ENCODE measurements at regions not wholly inside any gene's neighbourhood (a gene's known extent, or its start where the extent isn't known, plus 50 kb on each side); places are given as distances from the start of the nearest gene placed in this dataset.

- Histone ChIP-seq H3K9me3 (ENCODE audit: low read depth, low read length) (peaks cover 5% of the 10 kb centered on the region), H4K20me1 (ENCODE audit: insufficient read depth, low read length) (no peaks in the 10 kb centered on the region), H3K4me2 (ENCODE audit: insufficient read depth, low read length) (no peak overlapping the region), H3K36me3 (ENCODE audit: insufficient read depth, low read length) (no peaks in the 10 kb centered on the region), H3K27me3 (ENCODE audit: insufficient read depth, low read length) (no peaks in the 10 kb centered on the region), H3K4me3 (ENCODE audit: insufficient read depth, low read length) (no peak overlapping the region), H3K79me2 (ENCODE audit: insufficient read depth, low read length) (no peaks in the 10 kb centered on the region), H3K4me1 (ENCODE audit: insufficient read depth, low read length) (no peaks in the 10 kb centered on the region), H3K27ac (ENCODE audit: low read depth, low read length) (no peak overlapping the region), H2AFZ (ENCODE audit: low read length) (no peak overlapping the region)
- DNase-seq (ENCODE audit: insufficient read length, low spot score, missing footprints): no peak
- no peak for TF ChIP-seq CTCF (IDR thresholded peaks at IDR 0.05; ENCODE audit: extremely low read depth, low read depth, low read length)
Observed at GRCh38 chr5:100004969-100005368, 530.2 kb upstream of the FAM174A start.

- peaks cover 2% of the 10 kb centered on the region for H3K9me3 ChIP-seq (ENCODE audit: low read depth, low read length)
Observed at GRCh38 chr5:99998319-99998718, 536.9 kb upstream of the FAM174A start.

GRCh38 chr5:99995407-99995806 is 539.8 kb upstream of the FAM174A start:
- Histone ChIP-seq H3K27ac (ENCODE audit: low read depth, low read length) (no peak overlapping the region), H2AFZ (ENCODE audit: low read length) (no peak overlapping the region), H3K36me3 (ENCODE audit: insufficient read depth, low read length) (no peaks in the 10 kb centered on the region), H3K79me2 (ENCODE audit: insufficient read depth, low read length) (no peaks in the 10 kb centered on the region), H3K27me3 (ENCODE audit: insufficient read depth, low read length) (no peaks in the 10 kb centered on the region), H3K4me1 (ENCODE audit: insufficient read depth, low read length) (no peaks in the 10 kb centered on the region), H4K20me1 (ENCODE audit: insufficient read depth, low read length) (no peaks in the 10 kb centered on the region), H3K4me3 (ENCODE audit: insufficient read depth, low read length) (no peak overlapping the region), H3K4me2 (ENCODE audit: insufficient read depth, low read length) (no peak overlapping the region), H3K9me3 (ENCODE audit: low read depth, low read length) (peaks cover 2% of the 10 kb centered on the region)
- no peak for DNase-seq (ENCODE audit: insufficient read length, low spot score, missing footprints)
- TF ChIP-seq CTCF (IDR thresholded peaks at IDR 0.05; ENCODE audit: extremely low read depth, low read depth, low read length): no peak

More at GRCh38 chr5:99998319-99998718, 536.9 kb upstream of the FAM174A start:
- Histone ChIP-seq H3K36me3 (ENCODE audit: insufficient read depth, low read length) (no peaks in the 10 kb centered on the region), H3K27me3 (ENCODE audit: insufficient read depth, low read length) (no peaks in the 10 kb centered on the region), H2AFZ (ENCODE audit: low read length) (no peak overlapping the region), H3K4me2 (ENCODE audit: insufficient read depth, low read length) (no peak overlapping the region), H3K79me2 (ENCODE audit: insufficient read depth, low read length) (no peaks in the 10 kb centered on the region), H3K4me3 (ENCODE audit: insufficient read depth, low read length) (no peak overlapping the region), H3K27ac (ENCODE audit: low read depth, low read length) (no peak overlapping the region), H3K4me1 (ENCODE audit: insufficient read depth, low read length) (no peaks in the 10 kb centered on the region), H4K20me1 (ENCODE audit: insufficient read depth, low read length) (no peaks in the 10 kb centered on the region)
- TF ChIP-seq CTCF (IDR thresholded peaks at IDR 0.05; ENCODE audit: extremely low read depth, low read depth, low read length): no peak
- no peak for DNase-seq (ENCODE audit: insufficient read length, low spot score, missing footprints)

- Histone ChIP-seq H3K27me3 (ENCODE audit: insufficient read depth, low read length) (no peaks in the 10 kb centered on the region), H3K4me3 (ENCODE audit: insufficient read depth, low read length) (no peak overlapping the region), H3K4me1 (ENCODE audit: insufficient read depth, low read length) (no peaks in the 10 kb centered on the region), H2AFZ (ENCODE audit: low read length) (no peak overlapping the region), H3K36me3 (ENCODE audit: insufficient read depth, low read length) (no peaks in the 10 kb centered on the region), H4K20me1 (ENCODE audit: insufficient read depth, low read length) (no peaks in the 10 kb centered on the region), H3K4me2 (ENCODE audit: insufficient read depth, low read length) (no peak overlapping the region), H3K9me3 (ENCODE audit: low read depth, low read length) (peaks cover 8% of the 10 kb centered on the region), H3K79me2 (ENCODE audit: insufficient read depth, low read length) (no peaks in the 10 kb centered on the region), H3K27ac (ENCODE audit: low read depth, low read length) (no peak overlapping the region)
- DNase-seq (ENCODE audit: insufficient read length, low spot score, missing footprints): no peak
- no peak for TF ChIP-seq CTCF (IDR thresholded peaks at IDR 0.05; ENCODE audit: extremely low read depth, low read depth, low read length)
Observed at GRCh38 chr5:99973779-99974178, 561.4 kb upstream of the FAM174A start.
